ENCODE measurements at regions not wholly inside any gene's neighbourhood (a gene's known extent, or its start where the extent isn't known, plus 50 kb on each side); places are given as distances from the start of the nearest gene placed in this dataset.

- TF ChIP-seq SP1 (IDR thresholded peaks at IDR 0.05) (no peak), ZBTB33 (IDR thresholded peaks at IDR 0.05) (no peak), EGR1 (IDR thresholded peaks at IDR 0.05; ENCODE audit: low read depth in 2 of 2) (no peak), CTCF (IDR thresholded peaks at IDR 0.05; ENCODE audit: low read depth, low read length, missing input control) (no peak), HNF4G (IDR thresholded peaks at IDR 0.05) (no peak), GABPA (IDR thresholded peaks at IDR 0.05 in 1 of 2, conservative IDR thresholded peaks at IDR 0.05 in 1 of 2) (no peak), ATF3 (IDR thresholded peaks at IDR 0.05) (no peak), FOXA1 (IDR thresholded peaks at IDR 0.05) (no peak), YY1 (IDR thresholded peaks at IDR 0.05) (no peak), TAF1 (conservative IDR thresholded peaks at IDR 0.05) (no peak), NR2F2 (IDR thresholded peaks at IDR 0.05) (no peak), RAD21 (IDR thresholded peaks at IDR 0.05) (no peak), HNF4A (conservative IDR thresholded peaks at IDR 0.05) (no peak)
- TF ChIP-seq, protein P1, sequence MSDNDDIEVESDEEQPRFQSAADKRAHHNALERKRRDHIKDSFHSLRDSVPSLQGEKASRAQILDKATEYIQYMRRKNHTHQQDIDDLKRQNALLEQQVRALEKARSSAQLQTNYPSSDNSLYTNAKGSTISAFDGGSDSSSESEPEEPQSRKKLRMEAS (IDR thresholded peaks at IDR 0.05), result no peak
Measured at GRCh38 chr22:25461301-25461700, 103.2 kb upstream of the GRK3 start.
